Loucy (cell line): ENCODE measurements at regions not wholly inside any gene's neighbourhood (a gene's known extent, or its start where the extent isn't known, plus 50 kb on each side); places are given as distances from the start of the nearest gene placed in this dataset.

Source experiments
- H2AFZ ChIP-seq: fragments of 200-600 bp; sonication (generic); 2 replicates; pipeline ENCODE4 v1.6.0; 2016; ENCODE audit warnings: antibody characterized with exemption, mild to moderate bottlenecking, low read length, moderate library complexity
- H3F3A ChIP-seq: fragments of 200-600 bp; 2 replicates; pipeline ENCODE4 v1.6.0; 2016; ENCODE audit warnings: antibody characterized with exemption, low read depth, mild to moderate bottlenecking
- H3K27me3 ChIP-seq: fragments of 200-600 bp; sonication (generic); 2 replicates; pipeline ENCODE4 v1.6.1; 2014; ENCODE audit warnings: low read length, mild to moderate bottlenecking; ENCODE audit not compliant: insufficient read depth, poor library complexity, severe bottlenecking
- H3K36me3 ChIP-seq: fragments of 200-600 bp; sonication (generic); 2 replicates; pipeline ENCODE4 v1.6.1; 2016; ENCODE audit warnings: low read length; ENCODE audit not compliant: insufficient read depth
- H3K4me1 ChIP-seq: fragments of 200-600 bp; sonication (generic); 2 replicates; pipeline ENCODE4 v1.5.1; 2014; ENCODE audit warnings: low read length, mild to moderate bottlenecking; ENCODE audit not compliant: insufficient read depth, poor library complexity, severe bottlenecking
- H3K4me2 ChIP-seq: fragments of 200-600 bp; sonication (generic); 2 replicates; pipeline ENCODE4 v1.6.0; 2014; ENCODE audit warnings: antibody characterized with exemption, low read length, low read depth, mild to moderate bottlenecking; ENCODE audit not compliant: poor library complexity, severe bottlenecking
- H3K4me3 ChIP-seq: fragments of 200-600 bp; sonication (generic); 2 replicates; pipeline ENCODE4 v1.5.1; 2014; ENCODE audit warnings: low read length, mild to moderate bottlenecking, mixed read lengths; ENCODE audit not compliant: poor library complexity, severe bottlenecking
- H3K79me2 ChIP-seq: fragments of 200-600 bp; sonication (generic); 2 replicates; pipeline ENCODE4 v1.6.1; 2014; ENCODE audit warnings: low read length; ENCODE audit not compliant: insufficient read depth
- H3K9ac ChIP-seq: fragments of 200-600 bp; sonication (generic); 2 replicates; pipeline ENCODE4 v1.6.0; 2014; ENCODE audit warnings: mild to moderate bottlenecking, low read depth, low read length, moderate library complexity; ENCODE audit not compliant: poor library complexity, severe bottlenecking
- H3K9me2 ChIP-seq: fragments of 200-600 bp; sonication (generic); replicated peaks from 2 replicates; pipeline ENCODE4 v1.6.1; 2016; ENCODE audit warnings: low read depth, low read length, mixed read lengths
- H3K9me3 ChIP-seq: fragments of 200-600 bp; sonication (generic); 2 replicates; pipeline ENCODE4 v1.6.1; 2014; ENCODE audit warnings: mild to moderate bottlenecking, antibody characterized with exemption, low read length, low read depth; ENCODE audit not compliant: insufficient read depth
- H4K20me1 ChIP-seq: fragments of 200-600 bp; sonication (generic); 2 replicates; pipeline ENCODE4 v1.6.0; 2014; ENCODE audit warnings: antibody characterized with exemption, low read length, mild to moderate bottlenecking; ENCODE audit not compliant: insufficient read depth, poor library complexity, severe bottlenecking
- CTCF ChIP-seq: fragments of 200-600 bp; sonication (generic); conservative IDR thresholded peaks from 2 replicates; pipeline ENCODE4 v1.5.1; 2014; ENCODE audit warnings: mild to moderate bottlenecking, antibody characterized with exemption, low read length
- EZH2phosphoT487 ChIP-seq: fragments of 200-600 bp; IDR thresholded peaks from 2 replicates; pipeline ENCODE4 v1.6.1; 2018; ENCODE audit warnings: antibody characterized with exemption, mild to moderate bottlenecking, moderate library complexity, borderline replicate concordance

- Histone ChIP-seq H2AFZ (no peak overlapping the region), H3K9ac (no peak overlapping the region), H3K9me2 (no peaks in the 10 kb centered on the region), H3K36me3 (no peaks in the 10 kb centered on the region), H3F3A (no peaks in the 10 kb centered on the region), H3K4me1 (peaks cover 45% of the 10 kb centered on the region), H3K9me3 (no peaks in the 10 kb centered on the region), H3K4me3 (no peak overlapping the region), H4K20me1 (no peaks in the 10 kb centered on the region), H3K79me2 (no peaks in the 10 kb centered on the region), H3K4me2 (no peak overlapping the region), H3K27me3 (no peaks in the 10 kb centered on the region)
- no peak for TF ChIP-seq EZH2phosphoT487
- TF ChIP-seq CTCF: no peak
Measured at GRCh38 chr15:70442211-70442610, 321.1 kb downstream of the UACA start.

- no peaks in the 10 kb centered on the region for H3K9me3 ChIP-seq
- no peak overlapping the region for H3K9ac ChIP-seq
- H3K9me2 ChIP-seq: no peaks in the 10 kb centered on the region
- no peak overlapping the region for H2AFZ ChIP-seq
- H3F3A ChIP-seq: no peaks in the 10 kb centered on the region
- H3K4me3 ChIP-seq: no peak overlapping the region
- H3K36me3 ChIP-seq: no peaks in the 10 kb centered on the region
- no peak overlapping the region for H3K4me2 ChIP-seq
- H4K20me1 ChIP-seq: no peaks in the 10 kb centered on the region
- TF ChIP-seq EZH2phosphoT487: no peak
- no peak for TF ChIP-seq CTCF
- no peaks in the 10 kb centered on the region for H3K27me3 ChIP-seq
- peaks cover 44% of the 10 kb centered on the region for H3K4me1 ChIP-seq
- no peaks in the 10 kb centered on the region for H3K79me2 ChIP-seq
Measured at GRCh38 chr15:70440416-70441138, 322.8 kb downstream of the UACA start.

- Histone ChIP-seq H3K9ac (no peak overlapping the region), H3K79me2 (no peaks in the 10 kb centered on the region), H3K9me2 (no peaks in the 10 kb centered on the region), H3K27me3 (no peaks in the 10 kb centered on the region), H2AFZ (0 out of 2 replicates have a peak overlapping the region, but pooled peaks have one; percentile 4), H3K4me2 (peak overlapping the region; percentile 19), H3K4me1 (peaks cover 49% of the 10 kb centered on the region), H3K4me3 (no peak overlapping the region), H3F3A (no peaks in the 10 kb centered on the region), H4K20me1 (no peaks in the 10 kb centered on the region), H3K9me3 (no peaks in the 10 kb centered on the region), H3K36me3 (no peaks in the 10 kb centered on the region)
- no peak for TF ChIP-seq CTCF
- TF ChIP-seq EZH2phosphoT487: no peak
Measured at GRCh38 chr15:70439880-70440279, 323.5 kb downstream of the UACA start.
